DMS153 treated with DMSO at 0.1 percent for 48 hours (cell line): ENCODE measurements at regions not wholly inside any gene's neighbourhood (a gene's known extent, or its start where the extent isn't known, plus 50 kb on each side); places are given as distances from the start of the nearest gene placed in this dataset.

Source experiments
- DNase-seq: peaks from one replicate; lab custom pipeline; 2025; ENCODE audit not compliant: unreplicated experiment; lab: John Stamatoyannopoulos, UW

- no peak for DNase-seq
Measured at GRCh38 chr1:200354243-200354642, 55.6 kb downstream of the ZNF281 start.

DNA sequence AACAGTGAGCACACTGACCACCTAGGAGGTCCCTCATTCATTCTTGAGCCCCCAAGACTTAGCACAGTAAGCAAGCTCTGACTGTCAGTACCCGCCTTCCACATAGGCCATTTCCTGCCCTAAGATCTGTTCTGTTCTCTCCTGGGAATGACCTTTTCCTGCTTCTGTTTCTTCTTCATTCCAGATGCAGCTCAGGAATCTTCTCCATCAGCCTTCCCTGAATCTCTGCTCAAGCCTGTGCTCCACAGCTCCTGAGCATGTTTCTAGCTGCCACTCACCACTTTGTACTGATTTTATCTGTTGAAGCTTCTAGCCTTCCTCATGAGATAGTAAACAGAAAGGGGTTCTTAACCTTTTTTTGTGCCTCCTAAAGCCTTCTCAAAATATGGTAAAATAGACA, 56.6 kb downstream of the ZNF281 start:
- no peak for DNase-seq

- DNase-seq, result no peak
Measured at GRCh38 chr1:200351826-200352549, 57.8 kb downstream of the ZNF281 start.

DNA sequence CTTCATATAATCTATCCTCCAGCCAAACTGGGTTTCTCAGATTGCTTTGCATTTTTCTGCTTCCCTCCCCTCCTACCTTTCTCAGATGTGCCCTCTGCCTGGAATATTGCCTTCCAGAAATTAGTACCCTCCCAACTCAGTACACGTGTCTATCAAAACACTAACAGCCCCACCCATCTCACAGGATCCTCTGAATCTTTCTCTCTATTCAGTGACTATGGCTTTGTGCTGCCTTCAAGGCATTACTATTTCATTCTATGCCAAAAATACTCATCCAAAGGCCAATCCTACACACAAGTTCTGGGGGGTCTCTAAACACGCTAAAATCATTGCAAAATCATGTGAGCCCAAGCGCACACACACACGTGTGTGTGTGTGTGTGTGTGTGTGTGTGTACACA, 58.4 kb downstream of the ZNF281 start:
- DNase-seq, result no peak

GRCh38 chr1:200346700-200347099, 63.1 kb downstream of the ZNF281 start:
- DNase-seq, result no peak

DNA sequence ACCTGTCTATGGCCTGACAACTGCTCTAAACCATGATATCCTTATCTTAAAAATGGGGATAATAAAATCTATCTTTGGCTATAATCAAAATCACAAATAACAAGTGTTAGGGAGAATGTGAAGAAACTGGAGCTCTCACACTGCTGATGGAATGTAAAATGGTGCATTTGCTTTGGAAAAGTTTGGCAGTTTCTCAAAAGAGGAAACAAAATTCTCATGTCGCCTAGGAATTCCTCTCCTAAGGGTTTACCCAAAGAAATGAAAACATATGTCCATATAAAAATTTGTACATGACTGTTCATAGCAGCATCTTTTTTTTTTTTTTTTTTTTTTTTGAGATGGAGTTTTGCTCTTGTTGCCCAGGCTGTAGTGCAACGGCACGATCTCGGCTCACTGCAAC, 64.3 kb downstream of the ZNF281 start:
- DNase-seq, result no peak

- no peak for DNase-seq
Measured at GRCh38 chr1:200343874-200344273, 66.0 kb downstream of the ZNF281 start.

DNA sequence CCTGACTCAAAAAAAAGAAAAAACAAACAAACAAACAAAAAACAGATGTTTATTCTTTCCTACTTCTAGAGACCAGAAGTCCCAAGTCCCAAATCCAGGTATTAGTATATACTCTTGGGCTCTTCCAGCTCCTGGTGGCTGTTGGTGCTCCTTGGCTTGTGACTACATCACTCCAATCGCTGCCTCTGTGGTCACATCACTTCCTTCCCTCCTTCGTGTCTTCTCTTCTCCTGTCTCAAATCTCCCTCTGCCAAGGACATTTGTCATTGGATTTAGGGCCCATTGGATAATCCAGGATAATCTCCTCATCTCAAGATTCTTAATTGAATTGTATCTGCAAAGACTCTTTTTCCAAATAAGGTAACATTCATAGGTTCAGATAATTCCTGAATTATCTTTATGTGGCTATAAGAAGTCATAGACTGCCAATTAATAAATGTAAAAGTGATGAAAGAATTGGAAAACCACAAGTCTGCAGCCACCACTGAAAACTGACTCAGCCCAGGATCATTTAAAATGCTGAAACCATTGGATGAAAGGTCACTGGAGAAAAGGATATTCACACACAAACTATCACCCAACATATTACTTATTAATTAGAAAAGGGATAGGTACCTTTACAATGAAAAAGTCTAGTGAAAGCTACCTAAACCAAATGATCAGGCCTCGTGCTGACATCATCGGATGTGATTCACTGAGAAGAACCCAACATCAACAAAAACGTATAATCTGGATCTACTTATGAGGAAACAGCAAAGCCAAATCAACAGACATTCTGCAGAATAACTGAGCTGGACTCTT, 67.1 kb downstream of the ZNF281 start:
- DNase-seq, result no peak

- no peak for DNase-seq
Measured at GRCh38 chr1:200338451-200338850, 71.4 kb downstream of the ZNF281 start.

DNA sequence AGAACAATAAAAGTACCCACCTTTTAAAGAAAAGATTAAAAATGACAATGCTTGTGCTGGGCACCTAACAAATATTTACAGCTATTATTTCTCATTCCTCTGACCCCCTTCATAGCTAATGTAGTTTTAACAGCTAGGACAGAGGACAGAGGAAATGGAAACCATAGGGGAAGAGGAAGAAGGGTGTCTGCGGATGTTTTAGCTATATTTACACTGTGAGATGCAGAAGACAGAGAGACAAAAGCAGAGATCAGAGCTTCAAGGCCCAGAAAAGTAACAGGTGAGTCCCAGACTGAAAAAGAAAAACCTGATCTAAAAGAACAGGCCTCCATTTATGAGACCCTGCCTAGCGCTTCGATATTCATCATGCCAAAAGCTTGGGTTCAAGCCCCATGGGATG, 72.0 kb downstream of the ZNF281 start:
- DNase-seq, result no peak

GRCh38 chr1:200337410-200337809, 72.4 kb downstream of the ZNF281 start:
- DNase-seq, result no peak

GRCh38 chr1:200336901-200337391, 72.9 kb downstream of the ZNF281 start:
- no peak for DNase-seq

- DNase-seq, result no peak
Measured at GRCh38 chr1:200336101-200336845, 73.6 kb downstream of the ZNF281 start.

GRCh38 chr1:200334661-200335256, 75.1 kb downstream of the ZNF281 start:
- no peak for DNase-seq

DNA sequence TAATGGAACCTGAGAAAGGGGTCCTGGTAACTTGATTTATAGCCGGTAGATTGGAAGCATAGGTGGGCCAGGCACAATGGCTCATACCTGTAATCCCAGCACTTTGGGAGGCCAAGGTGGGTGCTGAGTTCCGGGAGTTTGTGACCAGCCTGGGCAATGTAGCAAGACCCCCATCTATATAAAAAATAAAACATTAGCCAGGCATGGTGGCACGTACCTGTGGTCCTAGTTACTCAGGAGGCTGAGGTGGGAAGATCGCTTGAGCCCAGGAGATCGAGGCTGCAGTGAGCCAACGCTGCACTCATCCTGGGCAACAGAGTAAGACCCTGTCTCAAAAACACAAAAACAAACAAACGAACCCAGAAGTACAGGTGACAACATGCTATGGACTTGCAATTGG, 76.5 kb downstream of the ZNF281 start:
- DNase-seq, result no peak

DNA sequence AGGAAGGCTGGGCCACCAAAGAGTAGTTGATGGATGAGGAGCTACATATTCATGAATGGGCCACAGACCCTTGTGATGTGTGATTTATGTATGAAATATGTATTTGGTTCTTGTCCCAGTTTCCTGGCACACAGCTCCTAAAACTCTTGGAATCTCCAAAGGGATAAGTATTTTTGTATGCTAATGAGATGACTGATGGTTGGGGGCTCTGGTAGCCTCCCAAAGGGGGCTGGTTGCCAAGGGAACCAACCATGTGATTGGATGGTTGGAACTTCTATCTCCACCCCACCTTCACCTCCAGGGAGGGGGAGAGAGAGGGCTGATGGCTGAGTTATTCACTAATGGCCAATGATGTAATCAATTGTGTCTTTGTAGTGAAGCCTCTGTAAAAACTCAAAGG, 77.1 kb downstream of the ZNF281 start:
- no peak for DNase-seq

DNA sequence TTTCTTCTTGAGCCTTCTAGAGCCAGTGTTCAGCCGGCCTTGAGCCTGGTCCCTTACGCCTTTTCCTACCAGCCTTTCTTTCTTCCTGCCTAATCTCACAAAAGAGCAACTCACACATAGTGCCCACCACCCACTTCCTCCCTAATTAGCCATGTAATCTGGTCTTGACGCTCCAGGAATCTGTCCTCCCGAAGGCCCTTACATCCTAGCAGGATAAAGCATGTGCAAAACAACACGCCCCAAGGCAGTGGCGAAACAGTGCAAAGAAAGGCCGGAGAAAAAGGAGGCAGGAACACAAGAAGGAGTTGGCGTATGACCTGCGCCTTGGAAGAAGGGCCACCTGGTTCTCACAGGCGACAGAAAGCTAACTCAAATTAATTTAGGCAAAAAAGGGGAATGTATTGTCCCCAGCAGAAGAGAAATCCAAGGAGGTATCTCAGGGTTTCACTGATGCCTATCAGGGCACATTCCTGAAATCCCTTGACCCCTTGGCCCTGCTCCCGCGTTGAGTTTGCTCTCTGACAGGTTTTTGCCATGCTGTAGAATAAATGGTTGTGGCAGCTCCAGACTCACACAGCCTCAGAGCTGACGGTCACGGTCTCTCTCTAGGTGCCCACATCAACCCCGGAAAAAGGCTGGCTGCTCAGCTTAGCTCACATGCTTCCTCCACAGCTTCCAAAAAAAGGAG, 79.0 kb downstream of the ZNF281 start:
- no peak for DNase-seq

- no peak for DNase-seq
Measured at GRCh38 chr1:200329208-200329882, 80.5 kb downstream of the ZNF281 start.

GRCh38 chr1:200328379-200328778, 81.5 kb downstream of the ZNF281 start:
- DNase-seq, result no peak

DNA sequence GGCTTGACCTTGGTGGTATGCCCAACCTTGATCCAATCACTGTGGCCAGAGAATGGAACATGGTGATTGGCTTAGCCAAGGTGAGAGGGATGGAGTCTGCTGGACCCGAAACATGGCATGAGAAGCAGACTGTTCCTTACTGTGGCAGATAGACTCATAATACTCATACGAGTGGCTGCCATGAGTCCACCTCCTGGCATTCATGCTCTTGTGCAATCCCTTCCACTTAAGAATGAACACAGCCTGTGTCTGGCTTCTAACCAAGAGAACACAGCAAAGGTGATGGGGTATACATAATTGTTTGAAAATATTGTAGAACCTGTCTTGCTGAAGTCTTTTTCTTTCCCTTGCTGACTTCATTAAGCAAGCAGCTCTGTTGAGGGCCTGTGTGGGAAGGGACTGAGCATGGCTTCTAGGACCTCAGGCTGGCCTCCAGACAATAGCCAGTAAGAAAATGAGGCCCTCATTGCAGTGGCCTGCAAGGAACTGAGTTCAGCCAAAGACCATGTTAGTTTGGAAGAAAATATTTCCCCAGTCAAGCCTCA, 85.9 kb downstream of the ZNF281 start:
- DNase-seq, result no peak
